ENCODE measurements at regions not wholly inside any gene's neighbourhood (a gene's known extent, or its start where the extent isn't known, plus 50 kb on each side); places are given as distances from the start of the nearest gene placed in this dataset.

GRCh38 chr10:129224065-129224464, 243.0 kb upstream of the MGMT start:
- Histone ChIP-seq H3K4me1 (ENCODE audit: control insufficient read depth in 1 of 2, insufficient read depth in 1 of 2, low read depth in 1 of 2, low read length in 1 of 2) (no peaks in the 10 kb centered on the region), H3K36me3 (no peaks in the 10 kb centered on the region), H3K27me3 (no peaks in the 10 kb centered on the region), H3K27ac (no peak overlapping the region), H3K4me3 (ENCODE audit: low read depth in 1 of 2, low read length in 1 of 2) (no peak overlapping the region), H3K9me3 (no peaks in the 10 kb centered on the region)
- no peak for TF ChIP-seq CTCF (IDR thresholded peaks at IDR 0.05)

- Histone ChIP-seq H3K4me3 (ENCODE audit: low read depth in 1 of 2, low read length in 1 of 2) (no peak overlapping the region), H3K4me1 (ENCODE audit: control insufficient read depth in 1 of 2, insufficient read depth in 1 of 2, low read depth in 1 of 2, low read length in 1 of 2) (no peaks in the 10 kb centered on the region), H3K36me3 (no peaks in the 10 kb centered on the region), H3K27me3 (no peaks in the 10 kb centered on the region), H3K9me3 (no peaks in the 10 kb centered on the region), H3K27ac (no peak overlapping the region)
- TF ChIP-seq CTCF (IDR thresholded peaks at IDR 0.05): no peak
Observed at GRCh38 chr10:129231821-129232220, 235.2 kb upstream of the MGMT start.

GRCh38 chr10:129233351-129234148, 233.5 kb upstream of the MGMT start:
- no peak overlapping the region for H3K27ac ChIP-seq
- H3K4me3 ChIP-seq (ENCODE audit: low read depth in 1 of 2, low read length in 1 of 2): no peak overlapping the region
- H3K27me3 ChIP-seq: no peaks in the 10 kb centered on the region
- no peak for TF ChIP-seq CTCF (IDR thresholded peaks at IDR 0.05)
- H3K9me3 ChIP-seq: no peaks in the 10 kb centered on the region
- H3K4me1 ChIP-seq (ENCODE audit: control insufficient read depth in 1 of 2, insufficient read depth in 1 of 2, low read depth in 1 of 2, low read length in 1 of 2): no peaks in the 10 kb centered on the region
- no peaks in the 10 kb centered on the region for H3K36me3 ChIP-seq

GRCh38 chr10:129236274-129236691, 230.8 kb upstream of the MGMT start:
- no peak overlapping the region for H3K27ac ChIP-seq
- no peaks in the 10 kb centered on the region for H3K27me3 ChIP-seq
- TF ChIP-seq CTCF (IDR thresholded peaks at IDR 0.05): no peak
- no peaks in the 10 kb centered on the region for H3K4me1 ChIP-seq (ENCODE audit: control insufficient read depth in 1 of 2, insufficient read depth in 1 of 2, low read depth in 1 of 2, low read length in 1 of 2)
- H3K36me3 ChIP-seq: no peaks in the 10 kb centered on the region
- no peaks in the 10 kb centered on the region for H3K9me3 ChIP-seq
- no peak overlapping the region for H3K4me3 ChIP-seq (ENCODE audit: low read depth in 1 of 2, low read length in 1 of 2)

- no peaks in the 10 kb centered on the region for H3K36me3 ChIP-seq
Observed at GRCh38 chr10:129241461-129241860, 225.6 kb upstream of the MGMT start.

More at GRCh38 chr10:129241461-129241860, 225.6 kb upstream of the MGMT start:
- no peak for TF ChIP-seq CTCF (IDR thresholded peaks at IDR 0.05)
- no peaks in the 10 kb centered on the region for H3K4me1 ChIP-seq (ENCODE audit: control insufficient read depth in 1 of 2, insufficient read depth in 1 of 2, low read depth in 1 of 2, low read length in 1 of 2)
- H3K4me3 ChIP-seq (ENCODE audit: low read depth in 1 of 2, low read length in 1 of 2): no peak overlapping the region
- H3K27ac ChIP-seq: no peak overlapping the region
- H3K27me3 ChIP-seq: no peaks in the 10 kb centered on the region
- no peaks in the 10 kb centered on the region for H3K9me3 ChIP-seq
